Small intestine (tissue), 7 donors: ENCODE measurements at regions not wholly inside any gene's neighbourhood (a gene's known extent, or its start where the extent isn't known, plus 50 kb on each side); places are given as distances from the start of the nearest gene placed in this dataset.

Experiments
- DNase-seq, 2 donors: peaks; one replicate each; pipeline versions ENCODE4 v3.0.0 to v3.0.0-alpha.2; 2013
- FAIRE-seq: peaks from 2 replicates; lab custom pipeline; 2012; peaks lifted over from hg19 to GRCh38; lab: Jason Lieb, UNC
- H3K27ac ChIP-seq, 3 donors: one replicate each; pipeline ENCODE4 v1.5.1; 2013; ENCODE audit warnings: low read length in 2 of 3, mild to moderate bottlenecking in 2 of 3, control low read depth in 1 of 3, inconsistent platforms in 1 of 3, low read depth in 1 of 3, moderate library complexity in 1 of 3
- H3K27me3 ChIP-seq, 3 donors: one replicate each; pipeline ENCODE4 v1.6.1; 2013; ENCODE audit warnings: low read length in 3 of 3, inconsistent platforms in 1 of 3; ENCODE audit not compliant: control insufficient read depth in 3 of 3, insufficient read depth in 3 of 3
- H3K36me3 ChIP-seq, 3 donors: one replicate each; pipeline ENCODE4 v1.6.1; 2013; ENCODE audit warnings: low read length in 3 of 3, inconsistent platforms in 1 of 3, low read depth in 1 of 3, mild to moderate bottlenecking in 1 of 3, moderate library complexity in 1 of 3; ENCODE audit not compliant: control insufficient read depth in 3 of 3, insufficient read depth in 2 of 3
- H3K4me1 ChIP-seq, 3 donors: one replicate each; pipeline ENCODE4 v1.6.1; 2013; ENCODE audit warnings: low read length in 2 of 3, inconsistent platforms in 1 of 3, low read depth in 1 of 3, mild to moderate bottlenecking in 1 of 3, moderate library complexity in 1 of 3; ENCODE audit not compliant: control insufficient read depth in 3 of 3, insufficient read depth in 2 of 3
- H3K4me3 ChIP-seq, 3 donors: one replicate each; pipeline ENCODE4 v1.5.1; 2013; ENCODE audit warnings: low read length in 3 of 3, control low read depth in 1 of 3, inconsistent platforms in 1 of 3, low read depth in 1 of 3, mild to moderate bottlenecking in 1 of 3, moderate library complexity in 1 of 3
- H3K9me3 ChIP-seq, 2 donors: one replicate each; pipeline ENCODE4 v1.6.1; 2013; ENCODE audit warnings: low read depth in 1 of 2, low read length in 1 of 2; ENCODE audit not compliant: control insufficient read depth in 2 of 2, insufficient read depth in 1 of 2
- WGBS, 3 donors: extraction: QIAGEN DNeasy Blood & Tissue Kit; methylation state at CpG; one replicate each; pipeline ENCODE4 v1.1.7; 2013; 5-methylcytosine and 5-hydroxymethylcytosine counted together
- donor health status: healthy with polysubstance abuse.
- donor health status: control.
- donor health status: control.
- donor health status: Bipolar disorder and iron deficiency.
- donor health status: healthy.

- no peak for DNase-seq
- Histone ChIP-seq H3K4me3 (no peak overlapping the region), H3K27me3 (no peaks in the 10 kb centered on the region), H3K9me3 (no peaks in the 10 kb centered on the region), H3K36me3 (no peaks in the 10 kb centered on the region), H3K27ac (no peak overlapping the region), H3K4me1 (no peaks in the 10 kb centered on the region)
- WGBS, 3 donors = 91 to 94% (median 94%) methylated on average over 5 of the region's 5 CpGs
- no peak for FAIRE-seq
These were observed 204.0 kb upstream of the ZNF32 start for GRCh38 chr10:43852644-43853214.

- 87 to 91% (median 89%) methylated on average over 9 of the region's 9 CpGs for WGBS, 3 donors
- FAIRE-seq (no peak), DNase-seq (no peak)
These were observed 203.5 kb upstream of the ZNF32 start for GRCh38 chr10:43852149-43852548.

GRCh38 chr10:43851030-43851429, 202.3 kb upstream of the ZNF32 start:
- H3K4me3 ChIP-seq = no peak overlapping the region
- no peaks in the 10 kb centered on the region for H3K4me1 ChIP-seq
- peak in 1 of 2 donors; percentile 13 for DNase-seq
- no peak overlapping the region for H3K27ac ChIP-seq
- 46 to 76% (median 58%) methylated on average over 3 of the region's 3 CpGs for WGBS, 3 donors
- H3K36me3 ChIP-seq = no peaks in the 10 kb centered on the region
- no peaks in the 10 kb centered on the region for H3K9me3 ChIP-seq
- no peaks in the 10 kb centered on the region for H3K27me3 ChIP-seq
- no peak for FAIRE-seq

More at GRCh38 chr10:43852149-43852548, 203.5 kb upstream of the ZNF32 start:
- Histone ChIP-seq H3K9me3 (no peaks in the 10 kb centered on the region), H3K4me1 (no peaks in the 10 kb centered on the region), H3K27ac (no peak overlapping the region), H3K27me3 (no peaks in the 10 kb centered on the region), H3K36me3 (no peaks in the 10 kb centered on the region), H3K4me3 (no peak overlapping the region)

- FAIRE-seq = no peak
- 94 to 97% (median 97%) methylated on average over 3 of the region's 3 CpGs for WGBS, 3 donors
- H3K27ac ChIP-seq = no peak overlapping the region
- no peak for DNase-seq
- H3K4me1 ChIP-seq = no peaks in the 10 kb centered on the region
- H3K36me3 ChIP-seq = no peaks in the 10 kb centered on the region
- no peak overlapping the region for H3K4me3 ChIP-seq
- H3K27me3 ChIP-seq = no peaks in the 10 kb centered on the region
- no peaks in the 10 kb centered on the region for H3K9me3 ChIP-seq
These were observed 200.9 kb upstream of the ZNF32 start for GRCh38 chr10:43849551-43849950.

GRCh38 chr10:43846968-43847367, 198.3 kb upstream of the ZNF32 start:
- no peak for DNase-seq
- 63 to 79% (median 78%) methylated on average over 4 of the region's 4 CpGs for WGBS, 3 donors
- Histone ChIP-seq H3K4me3 (no peak overlapping the region), H3K27me3 (no peaks in the 10 kb centered on the region), H3K4me1 (no peaks in the 10 kb centered on the region), H3K27ac (no peak overlapping the region), H3K36me3 (no peaks in the 10 kb centered on the region), H3K9me3 (no peaks in the 10 kb centered on the region)
- no peak for FAIRE-seq

- Histone ChIP-seq H3K27me3 (no peaks in the 10 kb centered on the region), H3K4me1 (no peaks in the 10 kb centered on the region), H3K36me3 (no peaks in the 10 kb centered on the region), H3K27ac (peak overlapping the region in 1 of 3 donors; percentile 55), H3K4me3 (no peak overlapping the region), H3K9me3 (no peaks in the 10 kb centered on the region)
- peak in 1 of 2 donors; percentile 73 for DNase-seq
- 38 to 42% (median 40%) methylated on average over 11 of the region's 11 CpGs for WGBS, 3 donors
- FAIRE-seq = no peak
These were observed 197.6 kb upstream of the ZNF32 start for GRCh38 chr10:43846187-43846680.

GRCh38 chr10:43845121-43845520, 196.4 kb upstream of the ZNF32 start:
- 66 to 71% (median 70%) methylated on average over 5 of the region's 5 CpGs for WGBS, 3 donors
- FAIRE-seq (no peak), DNase-seq (no peak)
- no peaks in the 10 kb centered on the region for H3K9me3 ChIP-seq
- H3K36me3 ChIP-seq = no peaks in the 10 kb centered on the region
- no peaks in the 10 kb centered on the region for H3K4me1 ChIP-seq
- no peak overlapping the region for H3K4me3 ChIP-seq
- H3K27me3 ChIP-seq = no peaks in the 10 kb centered on the region
- H3K27ac ChIP-seq = no peak overlapping the region

GRCh38 chr10:43844221-43844620, 195.5 kb upstream of the ZNF32 start:
- FAIRE-seq (no peak), DNase-seq (no peak)
- Histone ChIP-seq H3K4me3 (no peak overlapping the region), H3K9me3 (no peaks in the 10 kb centered on the region), H3K27me3 (no peaks in the 10 kb centered on the region), H3K27ac (no peak overlapping the region), H3K36me3 (no peaks in the 10 kb centered on the region), H3K4me1 (no peaks in the 10 kb centered on the region)
- 83 to 92% (median 88%) methylated on average over 4 of the region's 4 CpGs for WGBS, 3 donors
